HepG2 (cell line): ENCODE measurements at regions not wholly inside any gene's neighbourhood (a gene's known extent, or its start where the extent isn't known, plus 50 kb on each side); places are given as distances from the start of the nearest gene placed in this dataset.
A peak's percentile ranks its signal among the peaks of the same experiment; 100 is the strongest.

ENCODE experiments used
- ATAC-seq: fragments of 200-7000 bp; cut with Tn5 transposase; 3 replicates; pipeline ENCODE4 v1.9.1; 2020; ENCODE audit warnings: mild to moderate bottlenecking, moderate library complexity
- BruUV-seq: library from RNA; stranded (reverse); fragments of 400-500 nt; replicated peaks from 2 replicates; lab custom pipeline; 2021; lab: Mats Ljungman, UMichigan
- CTCF ChIA-PET: fragments of 300-600 bp; formaldehyde crosslinking; extraction: SDS; loops from one replicate; lab custom pipeline; 2021; ENCODE audit warnings: low total read pairs, inconsistent platforms, low intra/inter-chr PET ratio; lab: Yijun Ruan, JAX
- POLR2A ChIA-PET: fragments of 350-600 bp; sonication (Branson Sonifier 250); formaldehyde crosslinking; loops from one replicate; lab custom pipeline; 2020; ENCODE audit warnings: antibody characterized with exemption, inconsistent platforms; lab: Yijun Ruan, JAX
- DNase-seq: peaks from one replicate; pipeline ENCODE4 v3.0.0-alpha.2; 2015; ENCODE audit warnings: low spot score
- FAIRE-seq: peaks from 3 replicates; lab custom pipeline; 2011; peaks lifted over from hg19 to GRCh38; lab: Jason Lieb, UNC
- H2AFZ ChIP-seq: one replicate; pipeline ENCODE4 v1.6.1; 2011; ENCODE audit warnings: low read length, inconsistent platforms
- H3K27ac ChIP-seq: fragments of 300-600 bp; 3 replicates; pipeline ENCODE4 v1.8.0; 2011; ENCODE audit warnings: mixed run types, mild to moderate bottlenecking, mixed read lengths, low read length, inconsistent platforms; ENCODE audit not compliant: insufficient read depth; ENCODE audit errors: extremely low read length
- H3K27me3 ChIP-seq, 2 experiments: fragments of 200-600 bp in 1 of 2; 2 replicates in 1 of 2; 3 replicates in 1 of 2; pipeline versions ENCODE4 v1.6.0 to v1.8.0; 2011; ENCODE audit warnings: low read length in 2 of 2, mild to moderate bottlenecking in 2 of 2, moderate library complexity in 2 of 2, inconsistent platforms in 1 of 2; ENCODE audit not compliant: insufficient read depth in 2 of 2, control insufficient read depth in 1 of 2
- H3K36me3 ChIP-seq, 2 experiments: fragments of 200-600 bp in 1 of 2; replicated peaks in 1 of 2; 2 replicates in 1 of 2; 3 replicates in 1 of 2; pipeline versions ENCODE4 v1.5.1 to v1.8.0; 2011; ENCODE audit warnings: low read length in 2 of 2, inconsistent platforms in 1 of 2; ENCODE audit not compliant: insufficient read depth in 2 of 2, control insufficient read depth in 1 of 2
- H3K4me1 ChIP-seq: 2 replicates; pipeline ENCODE4 v1.5.1; 2012; ENCODE audit warnings: low read length, inconsistent platforms; ENCODE audit not compliant: insufficient read depth
- H3K4me2 ChIP-seq: 2 replicates; pipeline ENCODE4 v1.6.0; 2011; ENCODE audit warnings: low read depth, low read length, inconsistent platforms
- H3K4me3 ChIP-seq, 3 experiments: fragments of 200-600 bp in 1 of 3; sonication (generic), shearing (Covaris generic) in 1 of 3; replicated peaks in 1 of 3; 2 replicates each; pipeline ENCODE4 v1.5.1; 2011 to 2016; ENCODE audit warnings: low read length in 3 of 3, inconsistent platforms in 2 of 3, low read depth in 2 of 3, mild to moderate bottlenecking in 2 of 3, control low read depth in 1 of 3, mixed read lengths in 1 of 3; ENCODE audit not compliant: insufficient read depth in 1 of 3
- H3K79me2 ChIP-seq: one replicate; pipeline ENCODE4 v1.6.1; 2011; ENCODE audit warnings: low read length, inconsistent platforms; ENCODE audit not compliant: insufficient read depth
- H3K9ac ChIP-seq: 2 replicates; pipeline ENCODE4 v1.6.0; 2011; ENCODE audit warnings: mild to moderate bottlenecking, low read depth, low read length, inconsistent platforms; ENCODE audit not compliant: insufficient read depth
- H3K9me3 ChIP-seq: 2 replicates; pipeline ENCODE4 v1.5.1; 2012; ENCODE audit warnings: mild to moderate bottlenecking, low read length
- H4K20me1 ChIP-seq: 2 replicates; pipeline ENCODE4 v1.6.0; 2011; ENCODE audit warnings: inconsistent platforms, mild to moderate bottlenecking, low read length, moderate library complexity; ENCODE audit not compliant: insufficient read depth
- CENPBD1 ChIP-seq: sonication (generic); formaldehyde crosslinking; IDR thresholded peaks from 2 replicates; pipeline ENCODE4 v1.8.0; 2022; ENCODE audit warnings: missing genetic modification reagents, low read depth, mild to moderate bottlenecking, borderline replicate concordance
- EP300 ChIP-seq, 3 experiments: sonication (generic) in 1 of 3; formaldehyde crosslinking in 1 of 3; IDR thresholded peaks; 2 replicates each; pipeline versions ENCODE4 v1.5.1 to v1.6.1; 2011 to 2020; ENCODE audit warnings: low read depth in 2 of 3, low read length in 2 of 3, borderline replicate concordance in 1 of 3, improper control_type of control experiment in 1 of 3, mild to moderate bottlenecking in 1 of 3, missing genetic modification reagents in 1 of 3, moderate library complexity in 1 of 3
- HBP1 ChIP-seq: IDR thresholded peaks from 2 replicates; pipeline ENCODE4 v1.6.1; 2016; ENCODE audit warnings: low read depth, control low read depth
- MAF1 ChIP-seq: sonication (generic); formaldehyde crosslinking; IDR thresholded peaks from 2 replicates; pipeline ENCODE4 v1.5.0; 2020; ENCODE audit warnings: missing genetic modification reagents, borderline replicate concordance
- ZHX2 ChIP-seq, 2 experiments: sonication (generic) in 1 of 2; formaldehyde crosslinking in 1 of 2; IDR thresholded peaks; 2 replicates each; pipeline versions ENCODE4 v1.6.1 to v1.9.0; 2014 to 2022; ENCODE audit warnings: antibody characterized with exemption in 1 of 2, borderline replicate concordance in 1 of 2, inconsistent platforms in 1 of 2, low read depth in 1 of 2, missing genetic modification reagents in 1 of 2
- ZMYM3 ChIP-seq: sonication (generic); formaldehyde crosslinking; IDR thresholded peaks from 2 replicates; pipeline ENCODE4 v1.5.1; 2020; ENCODE audit warnings: mild to moderate bottlenecking, missing genetic modification reagents
- ZNF605 ChIP-seq: sonication (generic); formaldehyde crosslinking; IDR thresholded peaks from 2 replicates; pipeline ENCODE4 v1.8.0; 2022; ENCODE audit warnings: mild to moderate bottlenecking, missing genetic modification reagents
- ZNF614 ChIP-seq: IDR thresholded peaks from 2 replicates; pipeline ENCODE4 v1.6.1; 2018; ENCODE audit warnings: missing biosample characterization, missing genetic modification reagents, inconsistent platforms, borderline replicate concordance
- ZNF768 ChIP-seq: sonication (generic); formaldehyde crosslinking; IDR thresholded peaks from 2 replicates; pipeline ENCODE4 v1.4.0; 2020; ENCODE audit warnings: missing genetic modification reagents
- WGBS: methylation state at CpG from one replicate; pipeline ENCODE4 v1.1.6; 2017; ENCODE audit warnings: low lambda C conversion rate; 5-methylcytosine and 5-hydroxymethylcytosine counted together
- in situ Hi-C: cut with HindIII; loops from 2 replicates; pipeline ENCODE4 v1.10.0; 2017; ENCODE audit warnings: low pct_unique_long_range_greater_than_20kb; ENCODE audit not compliant: extremely low pct_ligation_motif_present
- intact Hi-C: fragments of 100-400 bp; cut with micrococcal nuclease; formaldehyde crosslinking; loops from one replicate; pipeline ENCODE4 v1.10.0; 2022; ENCODE audit not compliant: unreplicated experiment

- no peak overlapping the region for H3K27ac ChIP-seq
- no peak overlapping the region for H2AFZ ChIP-seq
- no peak overlapping the region for H3K4me3 ChIP-seq
- peaks cover 50% of the 10 kb centered on the region for H3K4me1 ChIP-seq
- DNase-seq (no peak), FAIRE-seq (no peak), ATAC-seq (no peak)
- no peaks in the 10 kb centered on the region for H3K36me3 ChIP-seq
- H3K9ac ChIP-seq: no peak overlapping the region
- no peaks in the 10 kb centered on the region for H4K20me1 ChIP-seq
- no peaks in the 10 kb centered on the region for H3K79me2 ChIP-seq
- no peaks in the 10 kb centered on the region for H3K27me3 ChIP-seq
- in situ Hi-C loops (no loop called here), intact Hi-C loops (no loop called here)
- H3K4me2 ChIP-seq: no peak overlapping the region
- H3K9me3 ChIP-seq: peaks cover 6% of the 10 kb centered on the region
- CTCF ChIA-PET: no interaction called here
- no TSS peak for BruUV-seq
- POLR2A ChIA-PET: no interaction called here
- no peak for TF ChIP-seq MAF1
- TF ChIP-seq ZNF605 (CRISPR knock-in tag): peak; percentile 96
- no peak for TF ChIP-seq EP300 (IDR thresholded peaks at IDR 0.05; ENCODE audit: low read depth in 2 of 2, low read length in 2 of 2)
- no peak for TF ChIP-seq EP300 (CRISPR knock-in tag; IDR thresholded peaks at IDR 0.05; ENCODE audit: borderline replicate concordance)
These were observed 164.3 kb downstream of the ZFP36L2 start for GRCh38 chr2:43062058-43062457.

GRCh38 chr2:43060390-43061016 lies 165.9 kb downstream of the ZFP36L2 start:
- H3K27ac ChIP-seq: no peak overlapping the region
- no peak overlapping the region for H2AFZ ChIP-seq
- in situ Hi-C loops: no loop called here
- no peaks in the 10 kb centered on the region for H4K20me1 ChIP-seq
- WGBS: 71% methylated on average over 3 of the region's 3 CpGs
- peaks cover 6% of the 10 kb centered on the region for H3K9me3 ChIP-seq
- H3K4me3 ChIP-seq: no peak overlapping the region
- no peaks in the 10 kb centered on the region for H3K36me3 ChIP-seq
- peaks cover 52% of the 10 kb centered on the region for H3K4me1 ChIP-seq
- ATAC-seq (no peak), FAIRE-seq (no peak), DNase-seq (no peak)
- no peak overlapping the region for H3K9ac ChIP-seq
- intact Hi-C loops: no loop called here
- CTCF ChIA-PET: no interaction called here
- H3K27me3 ChIP-seq: no peaks in the 10 kb centered on the region
- H3K4me2 ChIP-seq: no peak overlapping the region
- H3K79me2 ChIP-seq: no peaks in the 10 kb centered on the region
- POLR2A ChIA-PET: interaction anchor here (1.6 kb wide), 1 partner anchor 9 kb away, joined by 4 read pairs; no protein-coding TSS in a partner anchor
- no TSS peak for BruUV-seq
- TF ChIP-seq ZNF768 (CRISPR knock-in tag): peak; percentile 45; the same call in 1 of the 2 replicates
- TF ChIP-seq ZHX2 (IDR thresholded peaks at IDR 0.05; ENCODE audit: low read depth): no peak
- TF ChIP-seq ZHX2 (CRISPR knock-in tag; IDR thresholded peaks at IDR 0.05; ENCODE audit: borderline replicate concordance): no peak
- TF ChIP-seq ZMYM3 (CRISPR knock-in tag): peak; percentile 29; the same call in 1 of the 2 replicates
- TF ChIP-seq ZNF614 (CRISPR knock-in tag): no peak
- no peak for TF ChIP-seq CENPBD1 (CRISPR knock-in tag)
- no peak for TF ChIP-seq HBP1 (CRISPR knock-in tag)
